GDM1 (cell line): ENCODE measurements at regions not wholly inside any gene's neighbourhood (a gene's known extent, or its start where the extent isn't known, plus 50 kb on each side); places are given as distances from the start of the nearest gene placed in this dataset.

ENCODE experiments used
- DNase-seq: peaks from one replicate; lab custom pipeline; 2025; lab: John Stamatoyannopoulos, UW

DNA sequence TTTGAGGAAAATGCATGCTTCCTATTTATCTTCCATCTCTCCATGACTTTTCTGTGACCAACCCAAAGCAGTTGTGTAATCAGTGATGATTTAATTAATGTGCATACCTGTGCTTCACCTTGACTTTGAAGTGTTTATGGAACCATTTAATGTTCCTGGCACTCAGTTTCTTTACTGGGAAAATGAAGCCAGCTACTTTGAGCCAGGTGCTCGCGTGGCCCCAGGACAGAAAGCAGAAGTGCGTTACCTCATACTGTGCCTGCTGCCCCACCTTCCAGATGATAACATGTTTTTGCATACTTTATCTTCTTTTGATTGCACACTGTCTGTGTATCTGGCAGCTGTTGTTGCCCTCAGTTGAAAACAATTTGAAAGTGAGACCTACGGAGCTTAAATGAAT, 61.3 kb downstream of the PMAIP1 start:
- no peak for DNase-seq

DNA sequence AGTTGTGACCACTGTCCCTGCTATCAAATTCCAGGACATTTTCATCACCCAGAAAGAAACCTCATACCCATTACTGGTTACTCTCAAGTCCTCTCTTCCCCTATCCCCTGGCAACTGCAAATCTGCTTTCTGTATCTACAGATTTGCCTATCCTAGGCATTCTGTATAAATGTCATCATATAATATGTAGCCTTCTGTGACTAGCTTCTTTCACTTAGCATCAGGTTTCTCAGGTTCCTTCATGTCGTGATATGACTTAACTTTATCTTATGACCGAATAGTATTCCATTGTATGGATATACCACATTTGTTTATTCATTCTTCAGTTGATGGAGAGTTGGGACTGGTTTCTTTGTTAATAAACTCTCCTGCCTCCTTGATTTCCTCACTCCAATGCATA, 60.5 kb downstream of the PMAIP1 start:
- no peak for DNase-seq

DNA sequence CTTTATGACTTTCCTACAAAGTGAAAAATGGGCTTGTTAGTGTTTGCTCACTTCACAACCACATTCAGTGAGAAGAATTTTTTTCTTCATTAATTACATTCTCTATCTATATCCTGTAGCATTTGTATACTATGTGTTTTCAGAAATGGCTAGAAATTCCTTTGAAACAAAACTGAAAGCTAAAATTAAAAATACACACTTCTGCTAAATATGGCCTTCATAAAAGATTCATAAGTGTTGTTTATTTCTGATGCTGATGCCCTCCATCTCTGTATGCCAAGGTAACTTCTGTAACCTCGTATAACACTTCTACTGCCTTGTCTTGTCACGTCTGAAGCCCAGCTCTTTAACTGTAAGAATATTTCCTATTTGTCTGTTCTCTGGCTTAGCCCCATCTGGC, 59.8 kb downstream of the PMAIP1 start:
- no peak for DNase-seq

DNA sequence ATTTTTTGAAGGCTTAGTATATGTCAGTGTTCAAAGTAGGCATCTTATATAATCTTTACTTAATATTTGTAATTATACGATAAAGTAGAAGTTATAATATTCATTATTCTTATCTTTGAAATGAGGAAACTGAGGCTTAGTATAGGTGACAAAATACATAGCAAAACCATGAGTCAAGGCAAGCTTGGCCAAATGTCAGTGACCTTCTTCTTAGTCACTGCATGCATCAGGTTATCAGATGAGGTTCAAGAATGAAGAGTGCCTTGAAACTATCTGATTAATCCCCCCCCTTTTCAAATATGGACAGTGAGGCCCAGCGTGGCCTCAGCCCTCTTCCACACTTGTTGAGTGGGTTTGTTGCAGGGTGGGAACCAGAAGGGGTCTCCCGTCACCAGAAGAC, 59.3 kb downstream of the PMAIP1 start:
- no peak for DNase-seq

DNA sequence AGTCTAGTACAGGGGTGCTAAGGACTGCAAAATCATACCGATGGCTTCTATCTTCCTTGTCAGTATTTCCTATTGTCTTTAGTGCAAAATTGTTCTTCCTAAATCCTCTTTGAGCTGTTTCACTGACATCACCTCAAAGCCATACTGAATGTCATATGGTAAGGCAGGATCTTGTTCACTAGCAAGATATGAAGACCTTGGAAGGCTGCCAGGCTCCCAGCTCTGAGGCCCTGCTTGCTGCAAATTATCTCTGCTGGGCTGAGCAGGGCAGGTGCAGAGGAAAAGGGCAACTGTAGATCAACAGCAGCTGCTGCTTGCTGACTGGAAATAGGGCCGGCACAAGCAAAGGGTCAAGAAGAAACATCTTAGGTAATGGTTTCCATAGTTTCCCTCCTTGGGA, 58.2 kb downstream of the PMAIP1 start:
- peak; percentile 59 for DNase-seq

DNA sequence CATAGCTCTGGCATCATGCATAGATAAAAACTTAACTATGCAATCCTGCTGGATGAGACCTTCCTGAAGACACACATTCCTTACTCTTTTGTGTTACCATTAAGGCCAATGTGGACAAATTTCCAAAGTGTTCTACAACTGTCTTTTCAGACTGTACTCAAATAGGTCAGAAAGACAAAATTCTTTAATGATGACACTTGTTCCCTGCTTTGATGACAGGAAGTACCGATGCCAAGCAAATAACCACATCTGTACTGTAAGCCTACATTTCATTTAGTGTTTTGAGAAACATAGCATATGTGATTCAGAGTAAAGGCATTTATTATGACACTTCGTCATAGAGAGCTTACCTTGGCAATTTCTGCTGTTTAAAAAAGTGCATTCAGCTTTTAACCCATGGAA, 55.0 kb downstream of the PMAIP1 start:
- DNase-seq: no peak

DNA sequence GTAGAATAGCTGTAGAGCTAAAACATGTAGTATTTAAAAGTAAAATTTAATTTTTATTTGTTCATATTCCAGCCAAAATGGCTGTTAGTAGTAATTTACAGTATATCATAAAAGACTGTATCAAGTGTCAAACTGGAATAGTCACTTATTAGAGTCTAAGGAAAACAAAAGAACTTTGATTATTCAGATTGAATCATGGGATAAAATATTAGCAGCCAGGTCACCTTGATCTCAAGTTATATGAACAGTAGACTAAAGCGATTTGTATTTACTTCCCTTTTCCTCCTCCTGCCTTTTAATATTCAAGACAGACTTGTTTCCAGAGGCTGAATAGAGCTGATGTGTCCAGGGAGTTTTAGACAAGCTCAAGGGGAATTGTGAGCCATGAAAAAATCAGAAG, 54.4 kb downstream of the PMAIP1 start:
- DNase-seq: no peak
